ENCODE measurements at regions not wholly inside any gene's neighbourhood (a gene's known extent, or its start where the extent isn't known, plus 50 kb on each side); places are given as distances from the start of the nearest gene placed in this dataset.

GRCh38 chr6:153412519-153412918 lies 281.4 kb upstream of the RGS17 start:
- Histone ChIP-seq H3K36me3 (no peaks in the 10 kb centered on the region), H3K9me3 (peaks cover 13% of the 10 kb centered on the region), H3K27me3 (ENCODE audit: low read depth) (no peaks in the 10 kb centered on the region), H3K4me3 (no peak overlapping the region), H3K27ac (no peak overlapping the region), H3K4me1 (no peaks in the 10 kb centered on the region)
- TF ChIP-seq, protein P1, sequence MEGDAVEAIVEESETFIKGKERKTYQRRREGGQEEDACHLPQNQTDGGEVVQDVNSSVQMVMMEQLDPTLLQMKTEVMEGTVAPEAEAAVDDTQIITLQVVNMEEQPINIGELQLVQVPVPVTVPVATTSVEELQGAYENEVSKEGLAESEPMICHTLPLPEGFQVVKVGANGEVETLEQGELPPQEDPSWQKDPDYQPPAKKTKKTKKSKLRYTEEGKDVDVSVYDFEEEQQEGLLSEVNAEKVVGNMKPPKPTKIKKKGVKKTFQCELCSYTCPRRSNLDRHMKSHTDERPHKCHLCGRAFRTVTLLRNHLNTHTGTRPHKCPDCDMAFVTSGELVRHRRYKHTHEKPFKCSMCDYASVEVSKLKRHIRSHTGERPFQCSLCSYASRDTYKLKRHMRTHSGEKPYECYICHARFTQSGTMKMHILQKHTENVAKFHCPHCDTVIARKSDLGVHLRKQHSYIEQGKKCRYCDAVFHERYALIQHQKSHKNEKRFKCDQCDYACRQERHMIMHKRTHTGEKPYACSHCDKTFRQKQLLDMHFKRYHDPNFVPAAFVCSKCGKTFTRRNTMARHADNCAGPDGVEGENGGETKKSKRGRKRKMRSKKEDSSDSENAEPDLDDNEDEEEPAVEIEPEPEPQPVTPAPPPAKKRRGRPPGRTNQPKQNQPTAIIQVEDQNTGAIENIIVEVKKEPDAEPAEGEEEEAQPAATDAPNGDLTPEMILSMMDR (IDR thresholded peaks at IDR 0.05): no peak
- intact Hi-C loops (cut with DNase I): no loop called here
- DNase-seq: no peak
- ATAC-seq: no peak

DNA sequence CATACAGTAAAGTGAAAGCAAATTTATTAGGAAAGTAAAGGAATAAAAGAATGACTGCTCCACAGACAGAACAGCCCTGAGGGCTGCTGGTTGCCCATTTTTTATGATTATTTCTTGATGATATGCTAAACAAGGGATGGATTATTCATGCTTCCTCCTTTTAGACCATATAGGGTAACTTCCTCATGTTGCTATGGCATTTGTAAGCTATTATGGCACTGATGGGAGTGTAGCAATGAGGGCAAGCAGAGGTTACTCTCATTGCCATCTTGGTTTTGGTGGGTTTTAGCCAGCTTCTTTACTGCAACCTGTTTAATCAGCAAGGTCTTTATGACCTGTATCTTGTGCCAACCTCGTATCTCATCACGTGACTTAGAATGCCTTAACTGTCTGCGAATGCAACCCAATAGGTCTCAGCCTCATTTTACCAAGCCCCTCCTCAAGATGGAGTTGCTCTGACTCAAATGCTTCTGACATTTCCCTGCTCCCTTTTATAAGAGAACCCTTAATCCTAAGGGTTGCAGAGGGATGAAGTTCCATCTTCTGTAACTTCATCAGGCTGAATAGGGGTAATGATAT lies 280.1 kb upstream of the RGS17 start:
- no peak overlapping the region for H3K4me3 ChIP-seq
- ATAC-seq (no peak), DNase-seq (no peak)
- no peaks in the 10 kb centered on the region for H3K4me1 ChIP-seq
- intact Hi-C loops (cut with DNase I): no loop called here
- H3K27ac ChIP-seq: no peak overlapping the region
- TF ChIP-seq, protein P1 (IDR thresholded peaks at IDR 0.05): no peak
- no peaks in the 10 kb centered on the region for H3K36me3 ChIP-seq
- no peaks in the 10 kb centered on the region for H3K27me3 ChIP-seq (ENCODE audit: low read depth)
- H3K9me3 ChIP-seq: peaks cover 13% of the 10 kb centered on the region

- no peaks in the 10 kb centered on the region for H3K27me3 ChIP-seq (ENCODE audit: low read depth)
- no peak for ATAC-seq
- no peak for DNase-seq
- H3K9me3 ChIP-seq: peaks cover 1% of the 10 kb centered on the region
- H3K4me1 ChIP-seq: no peaks in the 10 kb centered on the region
- intact Hi-C loops (cut with DNase I): no loop called here
- TF ChIP-seq, protein P1 (IDR thresholded peaks at IDR 0.05): no peak
- H3K27ac ChIP-seq: no peak overlapping the region
- H3K36me3 ChIP-seq: no peaks in the 10 kb centered on the region
- no peak overlapping the region for H3K4me3 ChIP-seq
Observed at GRCh38 chr6:153405931-153406330, 274.8 kb upstream of the RGS17 start.

- no peak for DNase-seq
- H3K27me3 ChIP-seq (ENCODE audit: low read depth): no peaks in the 10 kb centered on the region
- intact Hi-C loops (cut with DNase I): no loop called here
- no peak overlapping the region for H3K27ac ChIP-seq
- no peaks in the 10 kb centered on the region for H3K36me3 ChIP-seq
- no peak for ATAC-seq
- TF ChIP-seq, protein P1 (IDR thresholded peaks at IDR 0.05): no peak
- H3K4me1 ChIP-seq: no peaks in the 10 kb centered on the region
- no peaks in the 10 kb centered on the region for H3K9me3 ChIP-seq
- H3K4me3 ChIP-seq: no peak overlapping the region
Observed at GRCh38 chr6:153401751-153402150, 270.7 kb upstream of the RGS17 start.

DNA sequence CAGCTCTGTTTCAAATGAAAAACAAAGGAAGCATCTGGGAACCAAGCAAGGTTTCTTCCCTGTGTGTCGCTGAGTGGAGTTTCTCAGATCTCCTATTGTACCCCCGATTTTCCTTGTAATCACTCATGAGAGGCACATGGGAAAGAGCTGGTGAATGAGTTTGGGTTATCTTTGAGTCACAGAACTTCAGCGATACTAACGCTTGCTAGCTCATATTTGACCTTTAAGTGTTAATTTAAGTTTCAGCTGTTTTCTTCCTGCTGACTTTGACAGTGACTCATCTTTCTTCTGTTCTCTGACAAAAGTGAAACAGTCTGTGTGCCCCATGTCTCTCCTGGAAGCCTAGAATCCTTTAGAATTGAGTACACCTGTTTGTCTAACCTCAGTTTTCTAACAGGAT lies 261.1 kb upstream of the RGS17 start:
- Histone ChIP-seq H3K27me3 (ENCODE audit: low read depth) (no peaks in the 10 kb centered on the region), H3K27ac (no peak overlapping the region), H3K9me3 (no peaks in the 10 kb centered on the region), H3K4me1 (no peaks in the 10 kb centered on the region), H3K36me3 (no peaks in the 10 kb centered on the region), H3K4me3 (no peak overlapping the region)
- intact Hi-C loops (cut with DNase I): no loop called here
- TF ChIP-seq, protein P1 (IDR thresholded peaks at IDR 0.05): no peak
- DNase-seq: no peak
- no peak for ATAC-seq

DNA sequence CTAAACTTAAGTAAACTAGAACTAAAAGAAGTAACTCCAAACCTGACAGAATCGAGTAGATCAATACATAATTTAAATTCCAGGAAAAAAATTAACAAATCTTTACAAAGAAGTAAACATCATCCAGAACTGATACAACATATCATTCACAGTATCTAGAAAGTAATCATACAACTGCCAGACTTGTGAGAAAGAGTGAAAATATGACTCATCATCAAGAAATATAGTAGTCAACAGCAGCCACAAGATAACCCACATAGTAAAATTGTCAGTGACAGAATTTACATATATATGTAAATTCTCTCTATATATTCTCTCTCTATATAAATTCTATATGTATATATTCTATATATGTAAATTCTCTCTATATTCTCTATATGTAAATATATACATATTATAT lies 242.8 kb upstream of the RGS17 start:
- TF ChIP-seq, protein P1 (IDR thresholded peaks at IDR 0.05): no peak
- intact Hi-C loops (cut with DNase I): no loop called here
- Histone ChIP-seq H3K4me1 (no peaks in the 10 kb centered on the region), H3K27ac (no peak overlapping the region), H3K4me3 (no peak overlapping the region), H3K9me3 (no peaks in the 10 kb centered on the region), H3K36me3 (no peaks in the 10 kb centered on the region), H3K27me3 (ENCODE audit: low read depth) (no peaks in the 10 kb centered on the region)
- DNase-seq (no peak), ATAC-seq (no peak)
